OCI-LY1 (cell line): ENCODE measurements at regions not wholly inside any gene's neighbourhood (a gene's known extent, or its start where the extent isn't known, plus 50 kb on each side); places are given as distances from the start of the nearest gene placed in this dataset.

Source experiments
- CTCF ChIP-seq: fragments of 200-600 bp; sonication (generic), shearing (Covaris generic); IDR thresholded peaks from 2 replicates; pipeline ENCODE4 v1.5.1; 2017; ENCODE audit warnings: mild to moderate bottlenecking, antibody characterized with exemption, low read length, moderate library complexity, mixed read lengths
- EZH2 ChIP-seq: fragments of 200-600 bp; sonication (generic), shearing (Covaris generic); IDR thresholded peaks from 2 replicates; pipeline ENCODE4 v1.8.0; 2017; ENCODE audit warnings: borderline replicate concordance, mixed run types, mild to moderate bottlenecking, antibody characterized with exemption, low read length, moderate library complexity, mixed read lengths

- TF ChIP-seq CTCF, result peak; percentile 35; the same call in 1 of the 2 replicates
- TF ChIP-seq EZH2, result no peak
Observed at GRCh38 chr3:178434206-178434805, 101.9 kb upstream of the KCNMB2 start.
